Right renal cortex interstitium (tissue), 3 donors: ENCODE measurements at regions not wholly inside any gene's neighbourhood (a gene's known extent, or its start where the extent isn't known, plus 50 kb on each side); places are given as distances from the start of the nearest gene placed in this dataset.
"Not testable (repeated sequence)": the region's sequence is repeated elsewhere in the genome, so short reads cannot be mapped to it uniquely, and the experiment has no call there.

Experiments used
- DNase-seq, 3 donors: peaks; one replicate each; pipeline ENCODE4 v3.0.0-alpha.2; 2013; ENCODE audit warnings: low read depth in 3 of 3, low spot score in 2 of 3

- no peak for DNase-seq
Measured at GRCh38 chr6:137401088-137401487, 93.1 kb downstream of the OLIG3 start.

- DNase-seq = no peak
Measured at GRCh38 chr6:137399881-137400443, 94.2 kb downstream of the OLIG3 start.

DNA sequence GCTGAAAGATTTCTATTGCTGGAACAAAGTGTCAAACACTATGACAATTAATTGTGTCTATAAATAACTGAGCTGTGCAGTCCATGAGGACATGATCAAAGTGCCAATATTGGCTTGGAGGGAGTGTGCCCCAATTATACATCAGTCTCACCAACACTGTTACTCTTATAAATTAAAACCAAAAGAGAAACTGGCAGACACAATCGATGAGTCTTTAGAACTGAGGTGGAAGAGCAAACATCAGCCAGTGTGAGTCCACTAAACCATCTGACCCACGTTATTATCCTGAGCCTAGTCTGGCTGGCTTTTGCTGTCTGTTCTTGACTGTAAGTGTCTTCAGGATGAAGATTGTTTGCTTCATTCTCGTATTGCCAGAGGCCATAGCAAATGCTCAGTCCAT lies 98.9 kb downstream of the OLIG3 start:
- no peak for DNase-seq

GRCh38 chr6:137391061-137391814 lies 103.0 kb downstream of the OLIG3 start:
- DNase-seq = no peak

DNA sequence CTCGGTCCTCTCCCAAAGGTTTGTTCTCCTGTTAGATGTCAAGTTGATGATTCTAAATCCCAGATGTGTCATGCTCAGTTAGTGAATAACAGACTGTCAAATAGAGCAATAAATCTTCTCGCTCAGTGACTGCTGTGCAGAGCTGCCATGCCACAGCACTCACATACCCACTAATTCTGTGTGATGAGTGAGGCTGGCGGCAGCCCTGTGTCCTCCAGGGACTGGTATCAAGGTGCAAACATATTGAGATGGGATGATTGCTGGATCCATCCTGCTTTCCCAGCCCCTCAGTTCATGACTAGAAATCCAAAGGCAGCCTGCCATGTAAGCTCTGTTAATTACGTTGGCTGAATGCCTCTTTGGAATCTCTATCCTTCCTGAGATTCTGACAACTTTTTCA lies 103.9 kb downstream of the OLIG3 start:
- DNase-seq = no peak

- no peak for DNase-seq
Measured at GRCh38 chr6:137389150-137389704, 105.0 kb downstream of the OLIG3 start.

- no peak for DNase-seq
Measured at GRCh38 chr6:137387096-137387764, 107.0 kb downstream of the OLIG3 start.

- not testable (repeated sequence) for DNase-seq
Measured at GRCh38 chr6:137383287-137383686, 110.9 kb downstream of the OLIG3 start.

DNA sequence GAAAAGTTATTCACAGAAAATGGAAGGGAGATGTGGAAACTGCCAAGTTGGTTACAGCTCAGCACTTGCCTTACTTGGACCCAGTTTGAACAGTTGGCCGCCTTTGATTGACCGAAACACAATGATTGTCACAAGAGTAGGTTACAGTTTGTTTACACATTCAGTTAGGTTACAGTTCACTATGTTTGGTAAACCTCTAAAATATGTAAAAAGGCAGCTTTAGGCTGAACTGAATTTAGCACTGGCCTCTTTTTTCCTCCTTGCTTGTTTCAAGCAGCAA lies 116.2 kb downstream of the OLIG3 start:
- no peak for DNase-seq

- DNase-seq = no peak
Measured at GRCh38 chr6:137373296-137373695, 120.9 kb downstream of the OLIG3 start.

- DNase-seq = no peak
Measured at GRCh38 chr6:137372532-137372931, 121.7 kb downstream of the OLIG3 start.

- DNase-seq = no peak
Measured at GRCh38 chr6:137371634-137372016, 122.6 kb downstream of the OLIG3 start.

- no peak for DNase-seq
Measured at GRCh38 chr6:137370871-137371633, 123.1 kb downstream of the OLIG3 start.

- DNase-seq = no peak
Measured at GRCh38 chr6:137369136-137369535, 125.1 kb downstream of the OLIG3 start.

- DNase-seq = no peak
Measured at GRCh38 chr6:137365707-137366437, 128.3 kb downstream of the OLIG3 start.

DNA sequence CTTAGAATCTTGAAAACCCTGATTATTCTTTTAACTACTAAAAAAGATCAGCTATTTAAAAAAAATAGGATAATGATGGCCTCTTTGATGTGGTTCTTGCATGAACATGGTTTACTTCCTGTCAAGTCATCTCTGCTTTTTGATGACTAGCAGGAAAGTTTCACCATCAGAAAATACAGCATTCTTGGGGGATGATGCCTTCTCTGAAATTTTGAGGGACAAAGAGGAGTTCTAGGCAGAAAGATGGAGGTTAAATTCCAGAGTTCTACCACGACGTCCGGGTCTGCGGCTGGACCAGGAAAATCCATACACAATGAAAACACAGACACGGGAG lies 130.4 kb downstream of the OLIG3 start:
- no peak for DNase-seq

GRCh38 chr6:137362878-137363804 lies 131.1 kb downstream of the OLIG3 start:
- DNase-seq = no peak

- DNase-seq = no peak
Measured at GRCh38 chr6:137361701-137362100, 132.5 kb downstream of the OLIG3 start.

DNA sequence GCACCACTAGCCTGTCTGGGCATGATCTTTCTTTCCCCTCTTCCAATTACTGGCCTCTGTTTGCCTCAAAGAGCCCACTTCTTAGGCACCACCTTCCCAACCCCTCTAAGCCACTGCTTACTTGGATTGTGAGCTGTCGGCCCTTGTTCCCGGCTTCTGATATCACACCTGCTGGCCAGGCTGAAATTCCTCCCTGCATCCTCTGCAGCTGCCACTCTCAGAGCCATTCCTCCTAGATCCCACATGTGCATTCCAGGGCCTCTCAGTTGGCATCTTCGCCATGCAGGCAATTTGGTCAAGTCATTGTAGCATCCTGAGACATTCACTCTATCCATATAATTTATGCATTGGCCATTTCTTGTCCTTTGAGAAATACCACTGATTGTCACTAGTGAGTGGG lies 135.9 kb downstream of the OLIG3 start:
- no peak for DNase-seq

- no peak for DNase-seq
Measured at GRCh38 chr6:137357948-137358266, 136.3 kb downstream of the OLIG3 start.
